ENCODE measurements at regions not wholly inside any gene's neighbourhood (a gene's known extent, or its start where the extent isn't known, plus 50 kb on each side); places are given as distances from the start of the nearest gene placed in this dataset.
"Not testable (repeated sequence)": the region's sequence is repeated elsewhere in the genome, so short reads cannot be mapped to it uniquely, and the experiment has no call there.

DNA sequence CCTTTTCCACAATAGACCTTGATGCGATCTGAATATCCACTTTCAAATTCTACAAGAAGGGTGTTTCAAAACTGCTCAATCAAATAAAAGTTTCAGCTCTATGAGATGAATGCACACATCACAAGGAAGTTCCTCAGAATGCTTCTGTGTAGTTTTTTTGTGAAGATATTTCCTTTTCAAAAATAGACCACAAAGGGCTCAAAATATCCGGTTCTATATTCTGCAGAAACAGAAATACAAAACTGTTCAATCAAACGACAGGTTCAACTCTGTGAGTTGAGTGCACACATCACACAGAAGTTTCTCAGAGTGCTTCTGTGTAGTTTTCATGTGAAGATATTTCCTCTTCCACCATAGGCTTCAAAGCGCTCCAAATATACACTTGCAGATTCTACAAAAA is 293.9 kb upstream of the DEFB115 start:
- no peaks in the 10 kb centered on the region for H3K36me3 ChIP-seq (ENCODE audit: low read depth)
- no peaks in the 10 kb centered on the region for H3K9me3 ChIP-seq (ENCODE audit: severe bottlenecking)
- H3K4me3 ChIP-seq (ENCODE audit: severe bottlenecking), result no peak overlapping the region
- no peaks in the 10 kb centered on the region for H3K4me1 ChIP-seq (ENCODE audit: insufficient read depth, poor library complexity, severe bottlenecking)
- DNase-seq (ENCODE audit: low spot score), result no peak
- ATAC-seq (ENCODE audit: low read depth), result no peak
- H3K27ac ChIP-seq (ENCODE audit: poor library complexity, severe bottlenecking), result no peak overlapping the region
- TF ChIP-seq, protein P1, sequence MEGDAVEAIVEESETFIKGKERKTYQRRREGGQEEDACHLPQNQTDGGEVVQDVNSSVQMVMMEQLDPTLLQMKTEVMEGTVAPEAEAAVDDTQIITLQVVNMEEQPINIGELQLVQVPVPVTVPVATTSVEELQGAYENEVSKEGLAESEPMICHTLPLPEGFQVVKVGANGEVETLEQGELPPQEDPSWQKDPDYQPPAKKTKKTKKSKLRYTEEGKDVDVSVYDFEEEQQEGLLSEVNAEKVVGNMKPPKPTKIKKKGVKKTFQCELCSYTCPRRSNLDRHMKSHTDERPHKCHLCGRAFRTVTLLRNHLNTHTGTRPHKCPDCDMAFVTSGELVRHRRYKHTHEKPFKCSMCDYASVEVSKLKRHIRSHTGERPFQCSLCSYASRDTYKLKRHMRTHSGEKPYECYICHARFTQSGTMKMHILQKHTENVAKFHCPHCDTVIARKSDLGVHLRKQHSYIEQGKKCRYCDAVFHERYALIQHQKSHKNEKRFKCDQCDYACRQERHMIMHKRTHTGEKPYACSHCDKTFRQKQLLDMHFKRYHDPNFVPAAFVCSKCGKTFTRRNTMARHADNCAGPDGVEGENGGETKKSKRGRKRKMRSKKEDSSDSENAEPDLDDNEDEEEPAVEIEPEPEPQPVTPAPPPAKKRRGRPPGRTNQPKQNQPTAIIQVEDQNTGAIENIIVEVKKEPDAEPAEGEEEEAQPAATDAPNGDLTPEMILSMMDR (IDR thresholded peaks at IDR 0.05; ENCODE audit: poor library complexity, severe bottlenecking), result no peak
- H3K27me3 ChIP-seq (ENCODE audit: insufficient read depth, poor library complexity, severe bottlenecking), result no peaks in the 10 kb centered on the region

DNA sequence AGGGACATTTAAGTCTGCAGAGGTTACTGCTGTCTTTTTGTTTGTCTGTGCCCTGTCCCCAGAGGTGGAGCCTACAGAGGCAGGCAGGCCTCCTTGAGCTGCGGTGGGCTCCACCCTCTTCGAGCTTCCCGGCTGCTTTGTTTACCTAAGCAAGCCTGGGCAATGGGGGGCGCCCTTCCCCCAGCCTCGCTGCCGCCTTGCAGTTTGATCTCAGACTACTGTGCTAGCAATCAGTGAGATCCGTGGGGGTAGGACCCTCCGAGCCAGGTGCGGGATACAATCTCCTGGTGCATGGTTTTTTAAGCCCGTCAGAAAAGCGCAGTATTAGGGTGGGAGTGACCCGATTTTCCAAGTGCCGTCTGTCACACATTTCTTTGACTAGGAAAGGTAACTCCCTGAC is 281.6 kb upstream of the DEFB115 start:
- H3K4me3 ChIP-seq (ENCODE audit: severe bottlenecking); H3K4me1 ChIP-seq (ENCODE audit: insufficient read depth, poor library complexity, severe bottlenecking); ATAC-seq (ENCODE audit: low read depth); H3K27ac ChIP-seq (ENCODE audit: poor library complexity, severe bottlenecking); DNase-seq (ENCODE audit: low spot score); H3K9me3 ChIP-seq (ENCODE audit: severe bottlenecking); H3K36me3 ChIP-seq (ENCODE audit: low read depth); H3K27me3 ChIP-seq (ENCODE audit: insufficient read depth, poor library complexity, severe bottlenecking): not testable (repeated sequence)

DNA sequence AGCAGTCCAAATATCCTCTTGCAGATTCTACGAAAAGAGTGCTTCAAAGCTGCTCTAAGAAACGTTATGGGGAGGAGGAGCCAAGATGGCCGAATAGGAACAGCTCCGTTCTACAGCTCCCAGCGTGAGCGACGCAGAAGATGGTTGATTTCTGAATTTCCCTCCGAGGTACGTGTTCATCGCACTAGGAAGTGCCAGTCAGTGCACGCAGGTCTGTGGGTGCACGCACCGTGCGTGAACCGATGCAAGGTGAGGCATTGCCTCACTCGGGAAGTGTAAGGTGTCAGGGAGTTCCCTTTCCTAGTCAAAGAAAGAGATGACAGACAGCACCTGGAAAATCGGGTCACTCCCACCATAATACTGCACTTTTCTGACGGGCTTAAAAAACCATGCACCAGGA is 272.1 kb upstream of the DEFB115 start:
- H3K4me1 ChIP-seq (ENCODE audit: insufficient read depth, poor library complexity, severe bottlenecking), result no peaks in the 10 kb centered on the region
- H3K9me3 ChIP-seq (ENCODE audit: severe bottlenecking), result no peaks in the 10 kb centered on the region
- TF ChIP-seq, protein P1 (IDR thresholded peaks at IDR 0.05; ENCODE audit: poor library complexity, severe bottlenecking), result no peak
- ATAC-seq (ENCODE audit: low read depth) (no peak), DNase-seq (ENCODE audit: low spot score) (peak; percentile 57)
- no peaks in the 10 kb centered on the region for H3K36me3 ChIP-seq (ENCODE audit: low read depth)
- H3K4me3 ChIP-seq (ENCODE audit: severe bottlenecking), result no peak overlapping the region
- no peak overlapping the region for H3K27ac ChIP-seq (ENCODE audit: poor library complexity, severe bottlenecking)
- H3K27me3 ChIP-seq (ENCODE audit: insufficient read depth, poor library complexity, severe bottlenecking), result no peaks in the 10 kb centered on the region

Data from RWPE2 (cell line).